ENCODE measurements at regions not wholly inside any gene's neighbourhood (a gene's known extent, or its start where the extent isn't known, plus 50 kb on each side); places are given as distances from the start of the nearest gene placed in this dataset.
"Not testable (repeated sequence)": the region's sequence is repeated elsewhere in the genome, so short reads cannot be mapped to it uniquely, and the experiment has no call there.

DNA sequence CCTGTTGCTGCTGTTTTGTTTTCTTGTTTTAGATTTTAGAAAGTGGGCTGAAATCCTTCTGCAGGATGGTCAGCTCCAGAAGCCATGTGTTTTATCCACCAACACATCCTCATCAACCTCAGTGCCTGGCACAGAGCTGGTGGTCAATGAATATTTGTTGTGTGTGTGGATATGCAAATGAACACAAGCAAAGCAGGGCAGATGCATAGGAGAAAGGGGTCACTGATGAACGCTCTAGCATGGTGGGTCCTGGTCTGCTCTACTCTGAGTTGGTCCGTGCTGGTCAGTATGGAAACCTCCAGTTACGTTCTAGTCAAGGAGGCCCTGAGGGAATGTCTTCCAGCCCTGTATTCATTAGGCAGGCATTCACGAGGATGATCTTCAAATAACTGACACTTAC, 682.5 kb downstream of the QKI start:
- no peak for DNase-seq

DNA sequence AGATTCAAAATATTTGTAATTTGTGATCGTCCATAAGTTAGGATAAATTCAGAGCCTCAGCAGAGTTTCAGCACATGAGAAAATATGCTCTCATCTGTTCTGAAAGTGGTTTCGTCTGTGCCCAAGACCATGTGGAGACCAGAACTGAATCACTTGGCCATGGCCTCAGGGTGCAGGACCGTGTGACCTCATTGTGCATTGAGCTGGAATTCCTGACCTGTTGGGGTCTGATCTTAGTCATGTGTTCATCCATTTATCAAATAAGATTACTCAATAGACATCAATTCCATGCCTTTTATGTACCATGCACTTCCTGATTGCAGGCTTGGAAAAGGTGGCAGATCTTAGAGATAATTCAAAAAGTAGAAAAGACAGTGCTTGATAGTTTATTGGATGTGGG, 680.5 kb downstream of the QKI start:
- no peak for DNase-seq

DNA sequence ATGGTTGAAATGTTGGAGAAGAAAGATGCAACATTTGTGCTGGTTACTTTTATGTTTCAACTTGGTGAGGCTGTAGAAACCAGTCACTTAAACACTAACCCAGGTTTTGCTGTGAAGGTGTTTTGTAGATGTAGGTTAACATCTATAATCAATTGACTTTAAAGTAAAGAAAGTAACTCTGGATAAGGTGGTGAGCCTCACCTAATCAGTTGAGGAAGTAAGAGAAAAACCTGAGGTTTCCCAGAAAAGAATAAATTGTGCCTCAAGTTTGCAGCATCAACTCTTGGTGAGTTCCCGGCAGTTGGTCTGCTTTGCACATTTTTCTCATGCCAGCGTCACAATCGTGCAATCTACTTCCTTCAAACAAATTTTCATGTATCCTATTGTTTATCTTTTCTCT, 673.4 kb downstream of the QKI start:
- no peak for DNase-seq

DNA sequence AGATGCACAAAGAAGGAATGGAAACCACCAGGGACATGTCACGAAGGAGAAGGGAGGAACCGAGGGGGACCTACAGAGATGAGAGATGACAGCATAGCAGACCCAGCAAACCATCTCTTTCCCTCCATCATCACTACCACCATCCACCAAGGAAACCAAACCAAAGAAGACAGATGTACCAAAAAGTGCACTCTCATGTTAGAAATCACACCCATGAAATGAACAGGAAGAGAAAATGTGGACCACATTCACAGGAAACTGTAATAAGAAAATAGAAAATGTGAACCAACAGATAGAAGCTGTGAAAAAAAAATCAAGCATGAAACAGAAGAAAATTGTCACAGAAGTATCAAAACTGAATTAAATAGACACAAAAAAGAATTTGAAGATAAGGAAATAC, 672.7 kb downstream of the QKI start:
- no peak for DNase-seq

DNA sequence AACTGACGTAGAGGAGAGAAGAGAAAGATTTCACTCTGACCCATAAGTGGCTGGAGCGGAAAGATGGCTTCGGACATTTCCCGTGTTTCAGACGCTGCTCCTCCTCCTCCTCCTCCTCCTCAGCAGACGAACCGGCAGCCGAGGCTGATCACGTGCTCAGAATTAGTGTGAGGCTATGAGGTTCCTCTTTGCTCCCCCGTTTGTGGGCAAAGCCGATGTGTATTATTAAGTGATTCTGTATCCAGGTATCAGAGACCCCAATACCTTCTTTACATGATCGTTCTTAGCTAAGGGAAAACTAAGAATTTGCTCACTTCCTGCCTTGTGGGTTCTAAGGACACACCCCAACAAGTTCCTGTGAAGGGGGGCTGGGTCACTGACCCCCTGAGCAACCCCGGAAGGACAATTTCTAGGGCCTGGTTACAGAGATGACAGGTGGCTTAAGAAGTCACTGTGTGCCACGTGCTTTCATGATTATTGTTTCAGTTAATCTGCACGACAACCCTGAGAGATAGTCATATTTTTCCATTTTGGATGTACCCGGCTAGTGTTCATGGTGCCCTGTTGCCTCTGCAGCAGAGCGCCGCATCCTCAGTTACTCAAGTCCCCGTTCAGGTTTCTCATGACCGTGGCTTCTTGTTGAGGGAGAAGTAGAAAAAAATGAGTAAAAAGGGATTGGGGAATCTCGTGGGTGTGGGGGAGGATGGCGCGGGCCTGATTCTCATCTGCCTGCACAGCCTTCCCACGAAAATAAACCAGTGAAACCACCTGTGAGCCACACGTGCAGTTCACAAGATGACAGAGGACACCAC, 671.8 kb downstream of the QKI start:
- no peak for DNase-seq

- no peak for DNase-seq
Observed at GRCh38 chr6:164085091-164086075, 670.9 kb downstream of the QKI start.

DNA sequence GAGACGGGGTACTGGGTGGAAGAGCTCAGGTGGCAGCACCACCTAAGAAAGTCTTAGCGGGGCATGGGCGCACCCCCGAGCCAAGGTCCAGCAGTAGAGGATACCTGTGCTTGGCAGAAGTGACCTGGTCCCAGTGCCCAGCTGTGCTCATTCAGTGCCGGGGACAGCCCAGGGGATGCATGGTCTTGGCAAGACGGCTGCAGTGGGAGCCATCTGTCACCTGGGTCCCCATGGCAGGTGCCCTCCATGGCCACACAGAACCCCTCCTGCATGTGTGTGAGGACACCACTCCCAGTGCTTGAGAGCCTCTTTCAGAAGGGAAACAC, 664.7 kb downstream of the QKI start:
- DNase-seq = no peak

GRCh38 chr6:164078532-164079274, 664.2 kb downstream of the QKI start:
- DNase-seq = no peak

DNA sequence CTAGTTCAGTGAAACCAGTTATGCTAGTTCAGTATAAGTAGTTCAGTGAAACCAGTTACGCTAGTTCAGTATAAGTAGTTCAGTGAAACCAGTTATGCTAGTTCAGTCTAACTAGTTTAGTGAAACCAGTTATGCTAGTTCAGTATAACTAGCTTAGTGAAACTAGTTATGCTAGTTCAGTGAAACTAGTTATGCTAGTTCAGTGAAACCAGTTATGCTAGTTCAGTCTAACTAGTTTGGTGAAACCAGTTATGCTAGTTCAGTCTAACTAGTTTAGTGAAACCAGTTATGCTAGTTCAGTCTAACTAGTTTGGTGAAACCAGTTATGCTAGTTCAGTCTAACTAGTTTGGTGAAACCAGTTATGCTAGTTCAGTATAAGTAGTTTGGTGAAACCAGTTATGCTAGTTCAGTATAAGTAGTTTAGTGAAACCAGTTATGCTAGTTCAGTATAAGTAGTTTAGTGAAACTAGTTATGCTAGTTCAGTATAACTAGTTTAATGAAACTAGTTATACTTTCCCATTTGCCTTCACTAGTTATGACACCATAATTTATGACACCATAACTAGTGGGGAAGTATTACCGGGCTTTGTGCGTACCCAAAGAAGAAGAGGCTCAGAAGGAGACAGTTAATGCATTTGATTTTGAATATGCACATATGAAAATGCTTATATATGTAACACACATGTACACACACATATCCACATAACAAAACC, 662.5 kb downstream of the QKI start:
- DNase-seq = not testable (repeated sequence)

DNA sequence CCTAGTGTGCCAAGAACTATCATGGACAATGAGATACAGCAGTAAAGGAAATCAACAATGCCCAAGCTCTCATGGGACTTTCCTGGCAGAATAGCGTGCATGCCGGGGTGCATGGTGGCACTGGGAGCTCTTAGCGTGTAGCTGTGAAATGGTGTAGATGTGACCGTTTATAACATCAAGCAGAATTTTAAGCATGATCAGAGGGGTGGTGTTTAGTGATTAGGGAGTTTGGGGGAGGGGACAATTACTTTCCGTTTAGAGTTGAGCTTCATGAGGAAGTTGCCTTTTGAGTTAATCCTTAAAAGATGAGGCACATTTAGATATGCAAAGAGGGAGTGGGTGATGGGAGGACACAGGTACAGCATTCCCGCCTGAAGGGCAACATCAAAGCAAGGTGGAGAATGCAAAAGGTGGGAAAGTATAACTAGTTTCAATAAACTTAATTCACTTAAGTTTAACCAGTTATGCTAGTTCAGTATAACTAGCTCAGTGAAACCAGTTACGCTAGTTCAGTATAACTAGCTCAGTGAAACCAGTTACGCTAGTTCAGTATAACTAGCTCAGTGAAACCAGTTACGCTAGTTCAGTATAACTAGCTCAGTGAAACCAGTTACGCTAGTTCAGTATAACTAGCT, 661.6 kb downstream of the QKI start:
- DNase-seq = no peak

DNA sequence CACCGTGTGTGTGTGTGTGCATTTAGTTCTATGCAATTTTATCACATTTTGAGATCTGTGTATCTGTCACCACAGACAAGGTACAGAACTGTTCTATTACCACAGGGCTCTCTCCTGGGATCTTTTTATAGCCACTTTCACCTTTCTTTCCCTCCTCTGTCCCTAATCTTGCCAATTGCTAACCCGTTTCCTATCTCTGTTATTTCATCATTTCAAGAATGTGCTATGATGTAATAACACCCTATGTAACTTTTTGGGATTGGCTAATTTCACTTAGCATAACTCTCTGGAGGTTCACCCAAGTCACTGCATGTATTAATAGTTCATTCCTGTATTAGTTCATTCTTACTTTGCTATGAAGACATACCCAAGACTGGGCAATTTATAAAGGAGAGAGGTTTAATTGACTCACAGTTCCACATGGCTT, 657.7 kb downstream of the QKI start:
- no peak for DNase-seq

GRCh38 chr6:164069350-164069990, 655.0 kb downstream of the QKI start:
- DNase-seq = no peak

DNA sequence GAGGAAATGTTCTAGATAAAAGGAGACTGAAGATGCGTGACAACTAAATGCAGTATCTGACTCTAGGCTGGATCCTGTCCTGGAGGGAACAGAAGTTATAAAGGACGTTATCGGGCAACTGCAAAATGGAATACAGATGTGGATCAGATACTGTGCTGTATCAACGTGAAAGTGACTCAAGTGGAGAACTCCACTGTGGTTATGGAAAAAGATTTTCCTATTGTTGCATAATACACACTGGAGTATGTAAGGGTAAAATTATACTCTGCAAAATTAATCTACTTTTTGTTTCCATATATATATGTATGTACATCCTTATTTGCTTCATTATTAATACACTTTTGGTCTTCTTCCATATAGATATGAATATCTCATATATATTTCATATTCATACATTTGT, 654.0 kb downstream of the QKI start:
- no peak for DNase-seq

DNA sequence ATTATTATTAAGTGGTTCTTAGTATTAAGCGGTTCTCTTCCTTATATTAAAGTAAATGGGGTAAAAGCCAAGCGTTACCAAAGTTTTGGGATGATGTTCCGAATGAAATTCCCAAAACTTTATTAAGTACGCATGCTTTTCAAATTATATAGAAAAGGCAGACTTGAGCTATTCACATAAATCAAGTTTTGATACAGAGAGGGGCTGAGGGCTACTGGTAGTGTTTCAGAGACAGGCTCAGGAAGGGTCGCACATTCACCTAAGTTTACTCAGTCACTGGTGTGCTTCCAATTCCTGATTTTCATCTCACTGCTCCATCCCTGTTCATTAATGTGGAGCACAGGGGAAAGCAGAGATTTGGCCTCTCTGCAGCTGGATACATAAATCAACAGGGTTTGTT, 652.2 kb downstream of the QKI start:
- no peak for DNase-seq

DNA sequence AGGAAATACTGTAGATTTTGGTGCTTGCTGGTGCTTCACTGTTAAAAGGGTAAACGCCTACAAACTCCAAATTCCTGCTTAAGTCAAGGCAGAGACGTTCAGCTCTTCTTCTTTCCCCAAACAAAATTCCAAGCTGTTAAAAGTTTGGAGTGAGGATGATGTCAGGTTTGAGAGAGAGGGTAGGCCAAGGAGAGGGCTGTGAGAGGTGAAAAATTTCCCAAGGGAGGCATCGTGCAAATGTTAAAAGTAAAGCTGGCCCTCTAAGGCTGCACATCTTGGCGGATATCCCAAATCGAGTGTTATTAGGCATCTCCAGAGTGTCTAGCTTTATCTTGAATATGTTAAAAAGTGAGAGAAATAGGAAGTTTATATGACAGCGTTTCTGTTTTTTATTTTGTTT, 651.8 kb downstream of the QKI start:
- no peak for DNase-seq

GRCh38 chr6:164063346-164063745, 648.8 kb downstream of the QKI start:
- no peak for DNase-seq

GRCh38 chr6:164062872-164063271, 648.4 kb downstream of the QKI start:
- DNase-seq = no peak

- DNase-seq = no peak
Observed at GRCh38 chr6:164057876-164058275, 643.4 kb downstream of the QKI start.

DNA sequence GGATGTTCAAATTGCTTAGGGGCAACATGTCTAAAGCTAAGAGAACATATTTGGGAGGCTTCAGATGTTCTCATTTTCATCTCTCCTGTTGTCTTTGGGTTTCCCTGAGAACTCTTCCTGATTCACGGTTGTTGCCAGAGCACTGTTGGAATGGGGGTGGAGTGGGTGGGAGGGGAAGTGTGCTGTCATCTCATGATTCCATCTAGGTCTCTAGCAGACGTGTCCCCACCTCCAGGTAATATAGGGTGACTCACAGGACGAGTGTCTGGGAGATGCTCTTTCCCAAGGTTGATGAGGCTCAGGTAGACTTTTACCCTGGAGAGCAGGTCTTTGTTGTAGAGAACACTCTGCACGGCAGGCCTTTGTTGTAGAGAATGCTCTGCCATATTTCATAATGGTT, 636.9 kb downstream of the QKI start:
- no peak for DNase-seq

DNA sequence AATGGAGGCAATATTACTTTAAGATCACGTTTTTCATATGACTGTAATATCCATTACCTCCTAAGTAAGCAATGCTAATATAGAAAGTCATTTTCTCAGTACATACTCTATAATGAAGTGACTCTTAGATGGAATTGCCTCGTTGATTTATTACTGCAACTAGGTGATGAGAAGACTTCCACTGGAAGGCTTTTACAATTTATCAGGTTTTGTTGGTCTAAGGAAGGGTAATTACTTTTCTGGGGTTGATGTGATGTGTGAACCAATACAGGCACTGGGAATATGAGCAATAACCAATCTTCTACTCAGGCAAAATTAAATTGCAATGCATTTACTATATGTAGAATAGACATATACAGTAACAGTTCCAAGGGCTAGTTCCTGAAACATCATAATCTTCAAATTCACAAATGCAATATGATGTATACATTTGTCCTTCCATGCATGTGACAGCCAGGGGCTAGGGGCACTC, 635.0 kb downstream of the QKI start:
- no peak for DNase-seq

- DNase-seq = no peak
Observed at GRCh38 chr6:164048840-164049516, 634.5 kb downstream of the QKI start.
